Gastrocnemius medialis (tissue), 4 donors: ENCODE measurements at regions not wholly inside any gene's neighbourhood (a gene's known extent, or its start where the extent isn't known, plus 50 kb on each side); places are given as distances from the start of the nearest gene placed in this dataset.

ENCODE experiments used
- ATAC-seq, 2 donors: fragments of 150-250 bp; one replicate each; pipeline ENCODE4 v1.9.1; 2016
- DNase-seq, 2 donors: peaks; one replicate each; pipeline ENCODE4 v3.0.0-alpha.2; 2019
- H3K27ac ChIP-seq, 4 donors: fragments of 200-600 bp; sonication (generic); 1 replicate in 1 of 4; 2 replicates in 3 of 4; pipeline ENCODE4 v1.5.1; 2016 to 2018; ENCODE audit warnings: mild to moderate bottlenecking in 2 of 4, moderate library complexity in 1 of 4
- H3K27me3 ChIP-seq, 3 donors: fragments of 200-600 bp; sonication (generic) in 2 of 3; 1 replicate in 1 of 3; 2 replicates in 2 of 3; pipeline versions ENCODE4 v1.5.1 to v1.6.0; 2016 to 2019; ENCODE audit warnings: mild to moderate bottlenecking in 1 of 3, moderate library complexity in 1 of 3
- H3K36me3 ChIP-seq, 2 donors: fragments of 200-600 bp; sonication (generic) in 1 of 2; one replicate each; pipeline ENCODE4 v1.5.1; 2017 to 2018
- H3K4me1 ChIP-seq, 2 donors: fragments of 200-600 bp; sonication (generic) in 1 of 2; one replicate each; pipeline ENCODE4 v1.5.1; 2016 to 2017; ENCODE audit warnings: mild to moderate bottlenecking in 2 of 2
- H3K4me3 ChIP-seq, 4 donors: fragments of 200-600 bp; sonication (generic) in 3 of 4; 1 replicate in 1 of 4; 2 replicates in 3 of 4; pipeline ENCODE4 v1.5.1; 2016 to 2019; ENCODE audit warnings: mild to moderate bottlenecking in 2 of 4
- H3K9me3 ChIP-seq, 3 donors: fragments of 200-600 bp; sonication (generic) in 2 of 3; 1 replicate in 1 of 3; 2 replicates in 2 of 3; pipeline ENCODE4 v1.5.1; 2016 to 2019
- CTCF ChIP-seq, 5 experiments: fragments of 450-650 bp in 3 of 5; fragments of 200-600 bp in 2 of 5; sonication (generic) in 2 of 5; IDR thresholded peaks in 4 of 5; conservative IDR thresholded peaks in 1 of 5; 1 replicate in 4 of 5; 2 replicates in 1 of 5; pipeline ENCODE4 v1.5.1; 2016 to 2019; ENCODE audit warnings: antibody characterized with exemption in 5 of 5, mild to moderate bottlenecking in 3 of 5, moderate library complexity in 3 of 5
- POLR2A ChIP-seq, 2 donors: fragments of 450-650 bp; IDR thresholded peaks; one replicate each; pipeline ENCODE4 v1.6.1; 2017; ENCODE audit warnings: antibody characterized with exemption in 2 of 2, mild to moderate bottlenecking in 2 of 2, moderate library complexity in 2 of 2
- in situ Hi-C, 4 donors: fragments of 200-750 bp; cut with MboI; loops; one replicate each; pipeline versions ENCODE4 v1.15.0 to v1.8.0; 2017; ENCODE audit warnings: low sequenced_read_pairs in 4 of 4
- intact Hi-C: fragments of 100-400 bp; cut with DNase I; formaldehyde crosslinking; loops from one replicate; pipeline ENCODE4 v1.15.1; 2023; ENCODE audit warnings: low total_unique reads

GRCh38 chr17:83150369-83151055 is 71.1 kb downstream of the METRNL start:
- no peak for TF ChIP-seq POLR2A (IDR thresholded peaks at IDR 0.05)
- TF ChIP-seq CTCF (IDR thresholded peaks at IDR 0.05 in 4 of 5, conservative IDR thresholded peaks at IDR 0.05 in 1 of 5): no peak
- Histone ChIP-seq H3K4me3 (no peak overlapping the region), H3K9me3 (no peaks in the 10 kb centered on the region), H3K27ac (no peak overlapping the region), H3K4me1 (peaks cover 0 to 5% of the 10 kb centered on the region in 2 donors), H3K27me3 (peaks cover 6 to 38% (median 9%) of the 10 kb centered on the region in 3 donors), H3K36me3 (no peaks in the 10 kb centered on the region)
- ATAC-seq (no peak), DNase-seq (no peak)
- in situ Hi-C loops (no loop called here), intact Hi-C loops (no loop called here)

GRCh38 chr17:83151056-83151441 is 71.6 kb downstream of the METRNL start:
- H3K4me1 ChIP-seq: peaks cover 0 to 5% of the 10 kb centered on the region in 2 donors

GRCh38 chr17:83151442-83152226 is 72.2 kb downstream of the METRNL start:
- Histone ChIP-seq H3K27me3 (peaks cover 6 to 38% (median 9%) of the 10 kb centered on the region in 3 donors), H3K4me3 (no peak overlapping the region), H3K27ac (no peak overlapping the region), H3K4me1 (peaks cover 0 to 5% of the 10 kb centered on the region in 2 donors), H3K36me3 (no peaks in the 10 kb centered on the region), H3K9me3 (no peaks in the 10 kb centered on the region)
- TF ChIP-seq CTCF (IDR thresholded peaks at IDR 0.05 in 4 of 5, conservative IDR thresholded peaks at IDR 0.05 in 1 of 5) (no peak), POLR2A (IDR thresholded peaks at IDR 0.05) (no peak)
- intact Hi-C loops: no loop called here
- ATAC-seq (no peak), DNase-seq (no peak)
- in situ Hi-C loops: no loop called here

More at GRCh38 chr17:83151056-83151441, 71.6 kb downstream of the METRNL start:
- Histone ChIP-seq H3K27me3 (peaks cover 6 to 38% (median 9%) of the 10 kb centered on the region in 3 donors), H3K9me3 (no peaks in the 10 kb centered on the region), H3K4me3 (no peak overlapping the region), H3K36me3 (no peaks in the 10 kb centered on the region), H3K27ac (no peak overlapping the region)
- no peak for DNase-seq
- intact Hi-C loops (no loop called here), in situ Hi-C loops (no loop called here)
- TF ChIP-seq CTCF (IDR thresholded peaks at IDR 0.05 in 4 of 5, conservative IDR thresholded peaks at IDR 0.05 in 1 of 5) (no peak), POLR2A (IDR thresholded peaks at IDR 0.05) (no peak)
- ATAC-seq: no peak

- TF ChIP-seq CTCF (IDR thresholded peaks at IDR 0.05 in 4 of 5, conservative IDR thresholded peaks at IDR 0.05 in 1 of 5): no peak
- TF ChIP-seq POLR2A (IDR thresholded peaks at IDR 0.05): no peak
- no peaks in the 10 kb centered on the region for H3K9me3 ChIP-seq
- DNase-seq: no peak
- peaks cover 6 to 38% (median 9%) of the 10 kb centered on the region in 3 donors for H3K27me3 ChIP-seq
- H3K4me1 ChIP-seq: peaks cover 0 to 5% of the 10 kb centered on the region in 2 donors
- in situ Hi-C loops: no loop called here
- intact Hi-C loops: no loop called here
- no peaks in the 10 kb centered on the region for H3K36me3 ChIP-seq
- H3K4me3 ChIP-seq: no peak overlapping the region
- ATAC-seq: no peak
- no peak overlapping the region for H3K27ac ChIP-seq
Observed at GRCh38 chr17:83152227-83152744, 72.9 kb downstream of the METRNL start.
